ENCODE measurements at regions not wholly inside any gene's neighbourhood (a gene's known extent, or its start where the extent isn't known, plus 50 kb on each side); places are given as distances from the start of the nearest gene placed in this dataset.

GRCh38 chr6:140063021-140063399 is 688.6 kb upstream of the CITED2 start:
- DNase-seq = no peak

GRCh38 chr6:140062043-140063020 is 687.9 kb upstream of the CITED2 start:
- peak; percentile 63 for DNase-seq

- DNase-seq = no peak
Observed at GRCh38 chr6:140061110-140062042, 686.9 kb upstream of the CITED2 start.

GRCh38 chr6:140059947-140060346 is 685.5 kb upstream of the CITED2 start:
- no peak for DNase-seq

- no peak for DNase-seq
Observed at GRCh38 chr6:140058863-140059262, 684.4 kb upstream of the CITED2 start.

GRCh38 chr6:140052736-140053729 is 678.6 kb upstream of the CITED2 start:
- DNase-seq = peak; percentile 65

- DNase-seq = no peak
Observed at GRCh38 chr6:140051521-140052512, 677.4 kb upstream of the CITED2 start.

GRCh38 chr6:140050101-140050995 is 675.9 kb upstream of the CITED2 start:
- DNase-seq = no peak

GRCh38 chr6:140049251-140049650 is 674.8 kb upstream of the CITED2 start:
- DNase-seq = no peak

GRCh38 chr6:140048202-140048790 is 673.8 kb upstream of the CITED2 start:
- no peak for DNase-seq

- DNase-seq = no peak
Observed at GRCh38 chr6:140047321-140047720, 672.9 kb upstream of the CITED2 start.

- DNase-seq = no peak
Observed at GRCh38 chr6:140046016-140046632, 671.7 kb upstream of the CITED2 start.

- DNase-seq = no peak
Observed at GRCh38 chr6:140045116-140045515, 670.7 kb upstream of the CITED2 start.

GRCh38 chr6:140044626-140045025 is 670.2 kb upstream of the CITED2 start:
- no peak for DNase-seq

- peak; percentile 18 for DNase-seq
Observed at GRCh38 chr6:140043762-140044378, 669.4 kb upstream of the CITED2 start.

GRCh38 chr6:140043357-140043756 is 668.9 kb upstream of the CITED2 start:
- peak; percentile 74 for DNase-seq

- DNase-seq = no peak
Observed at GRCh38 chr6:140041571-140042332, 667.3 kb upstream of the CITED2 start.

- DNase-seq = no peak
Observed at GRCh38 chr6:140041056-140041455, 666.6 kb upstream of the CITED2 start.

Data from OCI-M1 (cell line).